ENCODE measurements at regions not wholly inside any gene's neighbourhood (a gene's known extent, or its start where the extent isn't known, plus 50 kb on each side); places are given as distances from the start of the nearest gene placed in this dataset.

DNA sequence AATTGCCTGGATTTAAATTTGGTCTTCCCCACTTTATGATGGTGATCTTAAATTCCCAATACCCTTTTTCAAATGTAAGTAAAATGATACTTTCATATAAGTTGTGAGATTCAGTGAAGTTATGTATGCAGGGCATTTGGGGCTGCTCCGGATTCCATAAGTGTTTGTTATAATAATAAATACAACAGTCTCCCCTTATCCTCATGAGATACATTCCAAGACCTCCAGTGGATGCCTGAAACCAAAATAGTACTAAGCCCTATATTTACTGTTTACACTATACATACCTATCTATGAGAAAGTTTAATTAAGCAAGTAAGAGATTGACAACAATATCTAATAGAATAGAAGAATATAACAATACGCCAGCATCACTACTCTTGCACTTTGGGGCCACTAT lies 2237.8 kb downstream of the PCDH9 start:
- TF ChIP-seq POLR2A (IDR thresholded peaks at IDR 0.05) (no peak), POLR2AphosphoS5 (IDR thresholded peaks at IDR 0.05) (no peak)
- TF ChIP-seq, protein P1, sequence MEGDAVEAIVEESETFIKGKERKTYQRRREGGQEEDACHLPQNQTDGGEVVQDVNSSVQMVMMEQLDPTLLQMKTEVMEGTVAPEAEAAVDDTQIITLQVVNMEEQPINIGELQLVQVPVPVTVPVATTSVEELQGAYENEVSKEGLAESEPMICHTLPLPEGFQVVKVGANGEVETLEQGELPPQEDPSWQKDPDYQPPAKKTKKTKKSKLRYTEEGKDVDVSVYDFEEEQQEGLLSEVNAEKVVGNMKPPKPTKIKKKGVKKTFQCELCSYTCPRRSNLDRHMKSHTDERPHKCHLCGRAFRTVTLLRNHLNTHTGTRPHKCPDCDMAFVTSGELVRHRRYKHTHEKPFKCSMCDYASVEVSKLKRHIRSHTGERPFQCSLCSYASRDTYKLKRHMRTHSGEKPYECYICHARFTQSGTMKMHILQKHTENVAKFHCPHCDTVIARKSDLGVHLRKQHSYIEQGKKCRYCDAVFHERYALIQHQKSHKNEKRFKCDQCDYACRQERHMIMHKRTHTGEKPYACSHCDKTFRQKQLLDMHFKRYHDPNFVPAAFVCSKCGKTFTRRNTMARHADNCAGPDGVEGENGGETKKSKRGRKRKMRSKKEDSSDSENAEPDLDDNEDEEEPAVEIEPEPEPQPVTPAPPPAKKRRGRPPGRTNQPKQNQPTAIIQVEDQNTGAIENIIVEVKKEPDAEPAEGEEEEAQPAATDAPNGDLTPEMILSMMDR (IDR thresholded peaks at IDR 0.05): no peak

All from prostate gland (tissue), 2 donors.